NCI-H526 treated with DMSO at 0.1 percent for 48 hours (cell line): ENCODE measurements at regions not wholly inside any gene's neighbourhood (a gene's known extent, or its start where the extent isn't known, plus 50 kb on each side); places are given as distances from the start of the nearest gene placed in this dataset.
"Not testable (repeated sequence)": the region's sequence is repeated elsewhere in the genome, so short reads cannot be mapped to it uniquely, and the experiment has no call there.

Experiments used
- DNase-seq: peaks from one replicate; lab custom pipeline; 2025; lab: John Stamatoyannopoulos, UW

- no peak for DNase-seq
Observed at GRCh38 chr6:12618296-12618695, 98.3 kb upstream of the PHACTR1 start.

- no peak for DNase-seq
Observed at GRCh38 chr6:12621754-12622153, 94.8 kb upstream of the PHACTR1 start.

GRCh38 chr6:12622566-12622965 lies 94.0 kb upstream of the PHACTR1 start:
- DNase-seq: peak; percentile 52

GRCh38 chr6:12624142-12624837 lies 92.3 kb upstream of the PHACTR1 start:
- DNase-seq: no peak

GRCh38 chr6:12627053-12627452 lies 89.5 kb upstream of the PHACTR1 start:
- no peak for DNase-seq

- no peak for DNase-seq
Observed at GRCh38 chr6:12628327-12628726, 88.2 kb upstream of the PHACTR1 start.

GRCh38 chr6:12633746-12634145 lies 82.8 kb upstream of the PHACTR1 start:
- not testable (repeated sequence) for DNase-seq

- DNase-seq: no peak
Observed at GRCh38 chr6:12635375-12635774, 81.2 kb upstream of the PHACTR1 start.

- DNase-seq: no peak
Observed at GRCh38 chr6:12635813-12636212, 80.8 kb upstream of the PHACTR1 start.

GRCh38 chr6:12636336-12636735 lies 80.2 kb upstream of the PHACTR1 start:
- no peak for DNase-seq

- peak; percentile 65 for DNase-seq
Observed at GRCh38 chr6:12637960-12638641, 78.5 kb upstream of the PHACTR1 start.

- no peak for DNase-seq
Observed at GRCh38 chr6:12640438-12640837, 76.1 kb upstream of the PHACTR1 start.

- not testable (repeated sequence) for DNase-seq
Observed at GRCh38 chr6:12641785-12642184, 74.8 kb upstream of the PHACTR1 start.

GRCh38 chr6:12645941-12646340 lies 70.6 kb upstream of the PHACTR1 start:
- DNase-seq: no peak

GRCh38 chr6:12648171-12648570 lies 68.4 kb upstream of the PHACTR1 start:
- no peak for DNase-seq

GRCh38 chr6:12649325-12649724 lies 67.2 kb upstream of the PHACTR1 start:
- no peak for DNase-seq

GRCh38 chr6:12653486-12653885 lies 63.1 kb upstream of the PHACTR1 start:
- DNase-seq: no peak

GRCh38 chr6:12654107-12654506 lies 62.5 kb upstream of the PHACTR1 start:
- no peak for DNase-seq

- DNase-seq: no peak
Observed at GRCh38 chr6:12654514-12654913, 62.1 kb upstream of the PHACTR1 start.

GRCh38 chr6:12656906-12657305 lies 59.7 kb upstream of the PHACTR1 start:
- DNase-seq: no peak

GRCh38 chr6:12657884-12658283 lies 58.7 kb upstream of the PHACTR1 start:
- no peak for DNase-seq

GRCh38 chr6:12661432-12662089 lies 55.0 kb upstream of the PHACTR1 start:
- no peak for DNase-seq
